ENCODE measurements at regions not wholly inside any gene's neighbourhood (a gene's known extent, or its start where the extent isn't known, plus 50 kb on each side); places are given as distances from the start of the nearest gene placed in this dataset.

- no peak for TF ChIP-seq CTCF (conservative IDR thresholded peaks at IDR 0.05; ENCODE audit: low read length)
- TF ChIP-seq EZH2phosphoT487 (IDR thresholded peaks at IDR 0.05; ENCODE audit: borderline replicate concordance): no peak
Observed at GRCh38 chrX:138411048-138411447, 300.5 kb downstream of the FGF13 start.
